Activated CD4-positive, alpha-beta T cell treated with anti-CD3 and anti-CD28 coated beads for 36 hours (primary cell): ENCODE measurements at regions not wholly inside any gene's neighbourhood (a gene's known extent, or its start where the extent isn't known, plus 50 kb on each side); places are given as distances from the start of the nearest gene placed in this dataset.

Experiments
- ATAC-seq: fragments of 200-7000 bp; cut with Tn5 transposase; one replicate; pipeline ENCODE4 v1.10.0; 2021; ENCODE audit warnings: mild to moderate bottlenecking, moderate library complexity
- CTCF ChIA-PET: fragments of 350-600 bp; sonication (Branson Sonifier 250); formaldehyde crosslinking; loops from one replicate; lab custom pipeline; 2021; ENCODE audit warnings: antibody characterized with exemption; lab: Charles Lee
- POLR2A ChIA-PET: fragments of 350-600 bp; sonication (Branson Sonifier 250); formaldehyde crosslinking; loops from one replicate; lab custom pipeline; 2021; ENCODE audit warnings: antibody characterized with exemption, inconsistent platforms; lab: Charles Lee
- DNase-seq: peaks from one replicate; pipeline ENCODE4 v3.0.0-alpha.2; 2020
- H3K27ac Mint-ChIP-seq: one replicate; pipeline ENCODE4 v1.8.0; 2021; ENCODE audit warnings: mixed read lengths
- H3K27me3 Mint-ChIP-seq: one replicate; pipeline ENCODE4 v1.8.0; 2021; ENCODE audit warnings: mixed read lengths
- H3K36me3 Mint-ChIP-seq: one replicate; pipeline ENCODE4 v1.8.0; 2021; ENCODE audit warnings: low read depth, mixed read lengths
- H3K4me1 Mint-ChIP-seq: one replicate; pipeline ENCODE4 v1.8.0; 2021; ENCODE audit warnings: mixed read lengths
- H3K4me3 Mint-ChIP-seq: one replicate; pipeline ENCODE4 v1.8.0; 2021; ENCODE audit warnings: mild to moderate bottlenecking, moderate library complexity, mixed read lengths
- H3K9me3 Mint-ChIP-seq: one replicate; pipeline ENCODE4 v1.8.0; 2021; ENCODE audit warnings: low read depth, mixed read lengths
- intact Hi-C, 2 experiments: fragments of 100-400 bp; cut with DNase I in 1 of 2; cut with micrococcal nuclease in 1 of 2; formaldehyde crosslinking; loops; one replicate each; pipeline versions ENCODE4 v1.14.2 to v1.15.1; 2022 to 2024; cut with DNase I, micrococcal nuclease

DNA sequence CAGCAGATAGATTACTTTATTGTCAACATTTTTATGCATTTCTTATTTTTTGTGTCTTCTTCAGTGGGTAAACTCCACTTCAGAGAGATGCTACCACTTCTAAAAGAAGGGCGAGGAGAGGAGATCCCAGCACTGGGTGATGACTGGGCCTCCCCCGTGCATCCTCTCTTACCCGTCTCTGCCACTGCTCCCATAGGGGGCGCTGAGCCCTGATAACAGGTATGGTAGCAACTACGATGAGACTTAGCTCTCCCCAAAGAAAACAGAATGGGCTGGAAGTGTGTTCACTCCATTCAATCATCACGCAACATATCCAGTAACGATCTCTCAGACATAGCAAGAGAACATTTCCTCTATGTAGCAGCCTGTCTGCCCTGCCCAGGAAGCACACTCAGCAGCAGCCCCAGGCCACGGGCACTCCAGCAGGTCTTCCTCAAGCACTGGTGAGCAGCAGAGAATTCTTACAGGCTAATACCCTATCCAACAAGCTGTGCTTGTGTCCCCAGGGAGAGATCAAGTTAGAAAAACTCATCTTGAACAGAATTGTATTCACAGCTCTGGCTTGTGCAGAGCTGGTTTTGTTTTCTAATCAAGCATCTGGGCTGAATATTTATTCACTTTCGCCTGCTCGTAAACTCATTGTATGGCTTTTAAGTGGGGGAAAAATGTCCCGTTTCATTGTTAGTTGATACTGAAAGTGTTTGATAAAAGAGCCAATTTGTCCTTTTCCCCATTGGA, 533.1 kb upstream of the CDH4 start:
- Mint-ChIP-seq H3K36me3 (no peaks in the 10 kb centered on the region), H3K27me3 (peaks cover 15% of the 10 kb centered on the region), H3K27ac (no peak overlapping the region), H3K4me3 (no peak overlapping the region), H3K4me1 (no peaks in the 10 kb centered on the region), H3K9me3 (no peaks in the 10 kb centered on the region)
- ATAC-seq, result no peak
- intact Hi-C loops, result no loop called here
- POLR2A ChIA-PET, result no interaction called here
- DNase-seq, result peak; percentile 32
- CTCF ChIA-PET, result no interaction called here

DNA sequence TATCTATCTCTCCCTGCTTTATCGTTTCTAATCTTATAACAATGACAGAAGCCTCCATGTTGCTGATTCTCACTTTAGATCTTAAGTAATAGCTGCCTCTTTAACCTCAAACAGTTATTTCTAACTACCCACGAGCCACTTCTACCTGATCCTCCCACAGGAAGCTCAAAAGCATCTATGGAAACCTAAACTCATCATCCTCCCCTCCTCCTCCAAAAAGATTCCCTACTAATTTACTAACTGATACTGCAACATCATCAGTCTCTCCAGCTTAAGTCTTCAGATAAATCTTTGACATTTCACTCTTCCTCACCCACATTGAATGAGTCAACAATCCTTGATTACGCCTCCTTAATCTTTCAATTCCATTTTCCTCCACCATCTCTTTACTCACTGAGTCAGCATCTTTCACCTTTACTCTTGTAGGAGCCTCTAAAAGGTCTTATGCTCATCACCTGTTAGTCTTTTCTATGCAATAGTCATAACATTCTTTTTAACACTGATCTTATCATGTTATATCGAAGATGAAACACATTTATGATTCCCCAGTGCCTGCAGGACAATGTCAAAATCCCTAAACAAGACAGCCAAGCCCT, 526.7 kb upstream of the CDH4 start:
- Mint-ChIP-seq H3K27ac (no peak overlapping the region), H3K36me3 (no peaks in the 10 kb centered on the region), H3K9me3 (peaks cover 3% of the 10 kb centered on the region), H3K27me3 (peaks cover 7% of the 10 kb centered on the region), H3K4me3 (no peak overlapping the region), H3K4me1 (no peaks in the 10 kb centered on the region)
- ATAC-seq (peak; percentile 36), DNase-seq (no peak)
- intact Hi-C loops, result no loop called here
- ChIA-PET POLR2A (no interaction called here), CTCF (no interaction called here)

DNA sequence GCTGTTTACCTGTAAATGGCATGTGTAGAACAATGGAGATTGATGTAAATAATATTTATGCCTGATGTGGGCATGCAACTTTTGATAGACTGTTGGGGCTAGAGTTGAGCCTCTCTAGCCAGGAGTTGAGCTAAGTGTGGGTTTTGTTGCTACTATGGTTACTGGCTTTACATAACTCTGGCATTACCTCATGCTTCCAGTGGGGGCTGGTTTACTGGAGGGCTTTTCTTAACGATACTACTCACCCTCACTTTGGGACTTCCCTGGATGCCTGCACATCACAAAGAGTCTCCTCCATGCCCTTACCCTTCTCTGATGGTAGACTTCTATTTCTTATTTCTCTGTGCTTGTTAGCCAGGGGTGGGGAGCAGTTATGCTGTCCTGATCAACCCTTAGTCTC, 524.6 kb upstream of the CDH4 start:
- DNase-seq (no peak), ATAC-seq (no peak)
- H3K4me1 Mint-ChIP-seq, result no peaks in the 10 kb centered on the region
- CTCF ChIA-PET, result no interaction called here
- H3K4me3 Mint-ChIP-seq, result no peak overlapping the region
- H3K27ac Mint-ChIP-seq, result no peak overlapping the region
- POLR2A ChIA-PET, result no interaction called here
- peaks cover 5% of the 10 kb centered on the region for H3K27me3 Mint-ChIP-seq
- H3K36me3 Mint-ChIP-seq, result no peaks in the 10 kb centered on the region
- intact Hi-C loops, result no loop called here
- peaks cover 3% of the 10 kb centered on the region for H3K9me3 Mint-ChIP-seq

GRCh38 chr20:60728705-60729104, 523.4 kb upstream of the CDH4 start:
- intact Hi-C loops, result no loop called here
- DNase-seq (no peak), ATAC-seq (no peak)
- ChIA-PET CTCF (no interaction called here), POLR2A (no interaction called here)
- no peaks in the 10 kb centered on the region for H3K4me1 Mint-ChIP-seq
- H3K4me3 Mint-ChIP-seq, result no peak overlapping the region
- H3K9me3 Mint-ChIP-seq, result peaks cover 3% of the 10 kb centered on the region
- H3K27ac Mint-ChIP-seq, result no peak overlapping the region
- peaks cover 5% of the 10 kb centered on the region for H3K27me3 Mint-ChIP-seq
- H3K36me3 Mint-ChIP-seq, result no peaks in the 10 kb centered on the region

DNA sequence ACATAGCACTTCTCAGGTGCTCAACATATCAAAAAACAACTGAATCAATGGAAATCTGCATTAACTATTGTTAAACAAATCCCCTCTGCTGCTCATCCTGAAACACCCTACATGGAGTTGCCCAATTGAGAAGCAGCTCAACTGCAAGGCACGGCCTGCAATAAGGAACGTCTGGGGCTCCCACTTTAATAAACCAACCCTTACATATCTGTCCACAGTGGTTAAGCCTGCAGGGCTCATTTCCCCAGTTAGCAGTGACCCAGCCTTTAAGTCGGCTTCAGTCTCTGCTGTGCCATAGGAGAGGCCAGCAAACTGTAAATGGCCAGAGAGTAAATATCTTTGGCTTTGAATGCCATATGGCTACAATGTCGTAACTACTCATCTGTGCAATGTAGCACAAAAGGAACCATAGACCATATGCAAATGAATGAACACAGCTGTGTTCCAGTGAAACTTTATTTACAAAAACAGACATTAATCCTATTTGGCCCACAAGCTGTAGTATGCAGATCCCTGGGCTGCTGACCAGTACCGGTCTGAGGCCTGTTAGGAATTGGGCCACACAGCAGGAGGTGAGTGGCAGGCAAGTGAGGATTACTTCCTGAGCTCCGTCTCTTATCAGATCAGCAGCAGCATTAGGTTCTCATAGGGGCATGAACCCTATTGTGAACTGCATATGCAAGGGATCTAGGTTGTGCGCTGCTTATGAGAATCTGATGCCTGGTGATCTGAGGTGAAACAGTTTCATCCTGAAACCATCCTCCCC, 522.7 kb upstream of the CDH4 start:
- H3K36me3 Mint-ChIP-seq, result no peaks in the 10 kb centered on the region
- H3K27ac Mint-ChIP-seq, result no peak overlapping the region
- ATAC-seq, result no peak
- CTCF ChIA-PET, result no interaction called here
- H3K4me3 Mint-ChIP-seq, result no peak overlapping the region
- POLR2A ChIA-PET, result no interaction called here
- no peak for DNase-seq
- H3K27me3 Mint-ChIP-seq, result peaks cover 5% of the 10 kb centered on the region
- intact Hi-C loops, result no loop called here
- no peaks in the 10 kb centered on the region for H3K4me1 Mint-ChIP-seq
- H3K9me3 Mint-ChIP-seq, result peaks cover 3% of the 10 kb centered on the region

DNA sequence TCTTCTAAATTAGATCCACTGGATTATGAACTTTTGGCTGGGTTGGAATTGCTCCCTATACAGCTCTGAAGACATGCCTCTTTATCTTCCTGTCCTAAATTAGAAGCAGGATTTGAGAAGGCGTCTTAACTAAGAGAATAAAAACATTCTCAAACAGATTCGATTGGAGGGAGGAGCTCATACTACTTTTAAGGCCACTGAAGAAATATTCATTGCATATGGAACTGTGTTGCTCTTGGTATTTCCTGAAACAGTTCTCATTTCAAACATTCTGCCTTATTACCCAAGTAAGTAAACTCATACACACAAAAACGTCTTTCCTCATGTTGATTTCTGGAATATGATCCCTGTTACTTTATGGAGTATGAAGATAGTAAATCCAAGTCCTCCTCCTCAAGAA, 519.7 kb upstream of the CDH4 start:
- DNase-seq (no peak), ATAC-seq (no peak)
- no peaks in the 10 kb centered on the region for H3K4me1 Mint-ChIP-seq
- H3K27ac Mint-ChIP-seq, result no peak overlapping the region
- POLR2A ChIA-PET, result no interaction called here
- H3K36me3 Mint-ChIP-seq, result no peaks in the 10 kb centered on the region
- peaks cover 3% of the 10 kb centered on the region for H3K9me3 Mint-ChIP-seq
- no peak overlapping the region for H3K4me3 Mint-ChIP-seq
- intact Hi-C loops, result no loop called here
- CTCF ChIA-PET, result interaction anchor here (0.5 kb wide), 1 partner anchor 1152 kb away, joined by 3 read pairs; no protein-coding TSS in a partner anchor
- peaks cover 5% of the 10 kb centered on the region for H3K27me3 Mint-ChIP-seq

DNA sequence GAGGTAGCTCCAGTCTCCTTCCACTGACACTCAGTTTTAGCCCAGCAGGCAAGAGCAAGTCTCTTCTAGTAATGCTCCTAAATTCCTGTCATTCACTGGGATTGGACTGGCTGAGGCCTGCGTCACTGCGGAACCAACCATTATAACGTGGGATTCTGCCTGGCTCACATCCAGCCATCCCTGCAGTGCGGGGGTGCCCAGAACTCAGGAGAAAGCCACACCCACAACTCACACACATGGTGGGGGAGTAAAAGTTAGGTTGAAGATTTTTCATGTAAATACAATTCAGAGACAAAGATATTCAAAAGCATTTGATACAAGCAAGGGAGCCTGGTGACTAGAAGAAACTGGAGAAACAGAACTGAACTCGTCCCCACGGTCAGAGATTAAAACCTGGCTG, 504.0 kb upstream of the CDH4 start:
- no peak for ATAC-seq
- POLR2A ChIA-PET, result no interaction called here
- peaks cover 4% of the 10 kb centered on the region for H3K27me3 Mint-ChIP-seq
- DNase-seq, result no peak
- no peaks in the 10 kb centered on the region for H3K4me1 Mint-ChIP-seq
- CTCF ChIA-PET, result interaction anchor here (0.7 kb wide), 1 partner anchor 98 kb away, joined by 4 read pairs; no protein-coding TSS in a partner anchor
- H3K27ac Mint-ChIP-seq, result no peak overlapping the region
- H3K36me3 Mint-ChIP-seq, result no peaks in the 10 kb centered on the region
- H3K9me3 Mint-ChIP-seq, result no peaks in the 10 kb centered on the region
- intact Hi-C loops, result no loop called here
- H3K4me3 Mint-ChIP-seq, result no peak overlapping the region

- H3K9me3 Mint-ChIP-seq, result no peaks in the 10 kb centered on the region
- intact Hi-C loops, result no loop called here
- H3K27ac Mint-ChIP-seq, result no peak overlapping the region
- no peak overlapping the region for H3K4me3 Mint-ChIP-seq
- POLR2A ChIA-PET, result no interaction called here
- ATAC-seq (no peak), DNase-seq (no peak)
- CTCF ChIA-PET, result no interaction called here
- no peaks in the 10 kb centered on the region for H3K4me1 Mint-ChIP-seq
- H3K27me3 Mint-ChIP-seq, result peaks cover 4% of the 10 kb centered on the region
- no peaks in the 10 kb centered on the region for H3K36me3 Mint-ChIP-seq
These were observed 502.1 kb upstream of the CDH4 start for GRCh38 chr20:60749804-60750602.

- Mint-ChIP-seq H3K27me3 (peaks cover 2% of the 10 kb centered on the region), H3K9me3 (no peaks in the 10 kb centered on the region)
- DNase-seq, result no peak
These were observed 501.2 kb upstream of the CDH4 start for GRCh38 chr20:60750909-60751308.

GRCh38 chr20:60751826-60752225, 500.2 kb upstream of the CDH4 start:
- peaks cover 2% of the 10 kb centered on the region for H3K27me3 Mint-ChIP-seq
- POLR2A ChIA-PET, result no interaction called here
- CTCF ChIA-PET, result no interaction called here
- DNase-seq, result no peak
- no peaks in the 10 kb centered on the region for H3K4me1 Mint-ChIP-seq
- no peak overlapping the region for H3K27ac Mint-ChIP-seq
- ATAC-seq, result no peak
- H3K4me3 Mint-ChIP-seq, result no peak overlapping the region
- intact Hi-C loops, result no loop called here
- H3K9me3 Mint-ChIP-seq, result no peaks in the 10 kb centered on the region
- no peaks in the 10 kb centered on the region for H3K36me3 Mint-ChIP-seq

More at GRCh38 chr20:60750909-60751308, 501.2 kb upstream of the CDH4 start:
- no peak overlapping the region for H3K4me3 Mint-ChIP-seq
- no peaks in the 10 kb centered on the region for H3K36me3 Mint-ChIP-seq
- ChIA-PET POLR2A (no interaction called here), CTCF (no interaction called here)
- ATAC-seq, result no peak
- intact Hi-C loops, result no loop called here
- no peaks in the 10 kb centered on the region for H3K4me1 Mint-ChIP-seq
- H3K27ac Mint-ChIP-seq, result no peak overlapping the region

DNA sequence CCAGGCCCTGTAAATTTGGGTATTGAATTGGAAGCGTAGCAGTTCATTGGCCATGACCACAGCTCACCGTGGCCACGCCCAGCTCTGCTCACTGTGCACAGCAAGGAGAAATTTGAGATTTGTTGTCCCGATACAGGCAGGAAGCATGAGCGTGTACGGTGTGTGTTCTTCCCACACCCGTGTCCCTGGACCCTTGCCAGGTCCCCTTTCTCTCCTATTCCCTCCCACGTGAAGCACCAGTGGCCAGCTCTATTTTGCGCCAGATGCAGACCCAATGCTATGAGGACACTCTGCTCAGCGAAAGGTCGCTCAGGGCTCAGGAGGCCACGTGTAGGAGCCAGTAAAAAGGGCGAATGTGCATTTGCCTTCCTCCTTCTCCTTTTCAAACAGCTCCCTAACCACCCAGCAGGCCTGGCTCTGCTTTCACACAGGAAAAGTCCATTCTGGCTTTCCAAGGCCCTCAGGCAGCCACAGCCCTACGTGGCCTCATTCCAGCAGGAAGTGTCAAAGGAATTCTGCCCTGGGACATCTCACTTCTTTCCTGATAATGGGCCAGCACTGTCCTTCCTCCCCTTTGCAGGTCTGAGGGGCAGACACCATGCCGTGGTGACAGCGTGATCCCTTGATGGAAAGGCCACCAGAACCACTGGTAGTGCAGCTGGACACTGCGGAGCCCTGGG, 499.2 kb upstream of the CDH4 start:
- DNase-seq (no peak), ATAC-seq (no peak)
- no peak overlapping the region for H3K4me3 Mint-ChIP-seq
- peaks cover 2% of the 10 kb centered on the region for H3K27me3 Mint-ChIP-seq
- intact Hi-C loops, result no loop called here
- no peaks in the 10 kb centered on the region for H3K4me1 Mint-ChIP-seq
- no peak overlapping the region for H3K27ac Mint-ChIP-seq
- ChIA-PET CTCF (no interaction called here), POLR2A (no interaction called here)
- no peaks in the 10 kb centered on the region for H3K9me3 Mint-ChIP-seq
- no peaks in the 10 kb centered on the region for H3K36me3 Mint-ChIP-seq
